DMS79 (cell line): ENCODE measurements at regions not wholly inside any gene's neighbourhood (a gene's known extent, or its start where the extent isn't known, plus 50 kb on each side); places are given as distances from the start of the nearest gene placed in this dataset.
"Not testable (repeated sequence)": the region's sequence is repeated elsewhere in the genome, so short reads cannot be mapped to it uniquely, and the experiment has no call there.

Experiments
- DNase-seq: peaks from one replicate; lab custom pipeline; 2025; lab: John Stamatoyannopoulos, UW

DNA sequence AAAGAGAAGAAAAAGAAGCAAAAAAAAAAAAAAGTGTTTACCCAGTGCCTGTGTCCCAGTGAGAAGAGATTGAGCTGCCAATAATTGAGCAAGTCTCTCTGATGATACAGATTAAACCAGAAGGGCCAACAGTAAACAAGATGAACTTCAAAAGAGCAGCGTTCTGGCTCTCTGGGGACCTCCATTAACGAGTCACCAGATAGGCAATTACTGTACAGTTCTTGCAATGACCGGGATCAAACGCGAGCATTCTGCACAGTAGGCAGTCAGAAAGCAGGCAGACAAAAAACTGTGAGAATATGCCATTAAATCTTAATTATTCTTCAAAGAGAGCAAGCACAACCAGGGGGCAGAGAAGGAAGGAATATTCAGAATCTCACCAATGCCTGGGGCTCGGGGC lies 626.1 kb downstream of the TMEM114 start:
- DNase-seq: no peak

DNA sequence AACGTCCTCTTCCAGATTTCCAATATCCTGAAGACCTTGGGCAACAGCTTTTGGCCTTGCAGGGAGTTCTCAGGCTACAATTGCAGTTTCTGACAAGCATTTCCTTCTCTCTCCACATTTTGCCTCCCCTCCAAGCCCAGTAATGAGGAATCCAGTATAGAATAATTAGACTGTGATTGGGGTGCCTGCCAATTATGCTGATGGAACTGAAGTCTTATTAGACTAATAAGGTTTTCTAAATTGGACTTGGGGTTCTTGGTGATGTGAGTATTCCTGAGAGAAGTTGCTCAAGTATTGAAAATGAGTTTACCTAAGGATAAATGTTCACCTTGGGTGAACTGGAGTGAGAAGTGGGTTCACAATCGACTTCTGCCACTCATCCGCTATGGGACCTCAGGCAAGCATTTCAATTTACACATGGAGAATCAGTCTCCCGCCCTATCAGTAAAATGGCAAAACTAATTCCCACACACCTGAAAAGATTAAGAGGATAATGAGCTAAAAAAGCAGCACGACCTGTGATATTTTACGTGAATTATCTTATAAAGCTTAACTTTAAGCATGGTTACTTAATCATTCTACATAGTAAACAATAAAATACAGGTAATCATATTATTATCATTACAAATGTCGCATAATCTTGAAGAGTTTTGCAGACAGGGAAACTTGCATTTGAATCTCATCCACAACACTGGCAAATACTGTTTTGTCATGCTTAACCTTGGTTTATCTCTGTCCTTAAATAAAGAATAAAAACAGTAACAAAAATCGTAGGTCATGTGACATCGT lies 628.0 kb downstream of the TMEM114 start:
- no peak for DNase-seq

DNA sequence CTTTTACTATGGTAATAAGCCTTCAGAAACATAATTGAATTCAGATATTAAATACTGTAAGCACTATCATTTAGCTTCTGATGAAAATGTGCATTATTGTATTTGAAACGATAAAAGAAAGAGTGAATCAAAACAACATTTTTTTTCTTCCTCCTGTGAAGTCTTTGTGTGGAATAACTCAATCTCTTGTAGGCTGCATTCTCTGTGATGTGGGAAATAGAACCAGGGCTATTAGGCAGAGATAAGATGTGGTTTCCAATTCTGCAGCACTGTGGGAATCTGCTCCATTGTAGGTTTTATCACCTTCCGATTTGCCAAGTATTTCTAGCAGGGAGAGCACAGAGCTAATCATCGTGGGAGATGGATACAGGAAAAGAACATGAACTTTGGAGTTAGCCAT lies 624.5 kb downstream of the RBFOX1 start:
- no peak for DNase-seq

DNA sequence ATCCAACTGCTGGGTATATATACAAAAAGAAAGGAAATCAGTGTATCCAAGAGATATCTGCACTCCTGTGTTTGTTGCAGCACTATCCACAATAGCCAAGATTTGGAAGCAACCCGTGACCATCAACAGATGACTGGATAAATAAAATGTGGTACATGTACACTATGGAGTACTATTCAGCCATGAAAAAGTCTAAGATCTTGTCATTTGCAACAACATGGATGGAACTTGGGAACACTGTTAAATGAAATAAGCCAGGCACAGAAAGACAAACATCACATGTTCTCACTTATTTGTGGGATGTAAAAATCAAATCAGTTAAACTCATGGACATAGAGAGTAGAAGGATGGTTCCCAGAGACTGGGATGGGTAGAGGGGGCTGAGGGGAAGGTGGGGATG lies 620.7 kb downstream of the RBFOX1 start:
- DNase-seq: no peak

DNA sequence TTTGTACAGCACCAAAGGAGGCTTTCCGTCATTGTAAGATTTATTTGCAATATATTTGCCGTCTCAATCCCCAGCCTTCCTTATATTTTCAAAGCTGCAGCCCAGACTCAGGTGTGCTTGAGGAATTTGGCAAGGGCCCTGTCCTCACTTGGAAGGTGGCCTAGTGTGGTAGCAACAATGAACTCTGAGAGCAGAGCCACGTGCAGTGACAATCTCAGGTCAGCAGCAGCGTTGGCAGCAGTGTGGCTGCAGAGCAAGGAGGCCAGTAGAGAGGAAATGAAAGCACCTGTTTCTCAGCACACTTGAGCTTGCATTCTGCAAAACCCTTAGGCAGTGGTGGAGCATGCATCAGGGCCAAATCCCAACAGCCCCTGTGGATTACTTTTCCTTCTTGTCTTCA lies 613.5 kb downstream of the RBFOX1 start:
- no peak for DNase-seq

DNA sequence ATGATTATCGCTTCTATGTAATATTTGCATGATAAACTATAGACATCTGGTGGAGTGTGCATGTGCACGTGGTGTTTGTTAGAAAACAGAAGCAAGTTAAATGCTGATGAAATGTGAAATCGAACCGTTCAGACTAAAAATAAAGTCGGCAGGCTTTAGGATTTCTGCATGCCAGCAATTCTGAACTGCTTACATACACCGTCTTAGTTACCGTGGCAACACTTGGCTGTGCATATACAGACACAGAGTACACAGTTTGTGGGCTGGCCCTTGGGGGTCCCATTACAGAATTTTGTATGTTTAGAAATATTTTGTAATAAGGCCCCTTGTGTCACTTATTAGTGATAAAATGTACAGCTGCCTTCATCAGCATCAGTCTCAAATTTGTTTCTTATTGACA lies 605.5 kb downstream of the RBFOX1 start:
- no peak for DNase-seq

DNA sequence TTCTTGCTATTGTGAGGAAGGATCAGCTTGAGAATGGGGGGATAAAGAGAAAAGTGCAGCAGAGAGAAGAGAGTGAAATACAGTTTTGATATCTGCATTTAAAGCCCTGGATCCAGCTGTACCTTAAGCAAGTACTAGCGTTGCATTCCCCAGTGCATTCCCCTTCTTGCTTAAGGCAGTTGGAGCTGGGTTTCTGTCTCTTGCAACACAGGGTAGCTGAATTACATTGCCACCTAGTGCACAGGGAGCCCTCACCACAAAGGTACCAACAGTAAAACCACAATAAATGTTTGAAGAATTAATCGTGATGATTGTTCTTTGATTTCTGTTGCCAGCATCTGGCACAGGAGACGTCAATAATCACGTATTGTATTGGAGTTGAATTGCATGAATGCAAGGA lies 588.7 kb downstream of the RBFOX1 start:
- no peak for DNase-seq

DNA sequence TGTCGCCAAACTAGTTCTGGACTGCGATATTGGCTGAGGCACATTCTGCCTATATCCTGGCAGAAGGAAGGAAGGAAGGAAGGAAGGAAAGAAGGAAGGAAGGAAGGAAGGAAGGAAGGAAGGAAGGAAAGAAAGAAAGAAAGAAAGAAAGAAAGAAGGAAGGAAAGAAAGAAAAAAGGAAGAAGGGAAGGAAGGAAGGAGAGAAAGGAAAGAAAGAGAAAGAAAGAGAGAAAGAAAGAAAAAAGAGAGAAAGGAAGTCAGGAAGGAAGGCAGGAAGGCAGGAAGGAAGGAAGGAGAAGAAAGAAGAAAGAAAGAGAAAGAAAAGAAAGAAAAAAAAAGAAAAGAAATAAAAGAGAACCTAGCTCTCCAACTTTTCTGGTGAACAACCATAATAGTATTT lies 587.1 kb downstream of the RBFOX1 start:
- no peak for DNase-seq

DNA sequence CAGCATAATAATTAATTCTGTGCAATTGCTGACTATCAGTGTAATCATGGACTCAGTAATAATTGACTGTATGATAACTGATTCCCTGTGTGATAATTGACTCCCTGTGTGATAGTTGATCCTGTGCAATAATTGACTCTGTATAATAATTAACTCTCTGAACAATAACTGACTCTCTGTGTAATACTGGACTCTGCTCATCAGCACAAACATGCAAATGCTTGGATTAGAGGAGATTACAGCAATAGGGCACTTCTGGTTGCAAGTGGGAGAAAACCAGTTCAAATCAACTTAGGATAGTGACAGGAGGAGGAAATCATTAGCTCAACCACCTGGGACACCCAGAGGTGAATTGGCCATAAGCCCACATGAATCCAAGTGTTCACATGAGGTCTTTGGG lies 582.1 kb downstream of the RBFOX1 start:
- no peak for DNase-seq

DNA sequence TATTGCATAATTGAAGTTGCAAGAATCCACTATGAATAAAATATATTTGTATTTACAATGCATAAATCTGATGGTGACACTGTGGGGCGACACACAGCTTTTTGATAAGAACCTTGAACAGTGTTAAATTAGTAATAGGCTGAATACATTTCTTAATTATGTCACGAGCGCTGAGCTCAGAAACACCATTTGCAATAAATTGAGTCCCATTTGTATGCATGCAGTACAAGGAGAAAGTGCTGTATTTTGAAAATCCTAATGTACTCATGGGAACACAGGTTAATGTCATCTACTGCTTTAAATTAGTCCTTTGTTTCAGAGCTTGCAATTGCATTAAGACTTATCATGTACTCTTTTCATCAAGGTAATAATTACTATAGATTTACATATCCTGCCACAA lies 579.5 kb downstream of the RBFOX1 start:
- no peak for DNase-seq

DNA sequence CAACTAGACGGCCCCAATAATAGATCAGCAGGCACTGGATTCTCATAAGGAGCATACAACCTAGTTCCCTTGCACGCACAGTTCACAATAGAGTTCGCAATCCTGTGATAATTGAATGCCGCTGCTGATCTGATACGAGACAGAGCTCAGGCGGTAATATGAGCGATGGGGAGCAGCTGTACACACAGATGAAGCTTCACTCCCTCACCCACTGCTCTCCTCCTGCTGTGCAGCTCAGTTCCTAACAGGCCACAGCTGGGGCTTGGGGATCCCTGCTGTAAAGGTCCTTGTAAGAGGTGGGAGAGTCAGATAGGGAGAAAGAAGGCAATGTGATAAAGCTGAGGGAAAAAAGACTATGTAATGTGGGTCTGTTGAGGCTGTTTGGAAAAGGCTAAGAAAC lies 577.5 kb downstream of the RBFOX1 start:
- no peak for DNase-seq

DNA sequence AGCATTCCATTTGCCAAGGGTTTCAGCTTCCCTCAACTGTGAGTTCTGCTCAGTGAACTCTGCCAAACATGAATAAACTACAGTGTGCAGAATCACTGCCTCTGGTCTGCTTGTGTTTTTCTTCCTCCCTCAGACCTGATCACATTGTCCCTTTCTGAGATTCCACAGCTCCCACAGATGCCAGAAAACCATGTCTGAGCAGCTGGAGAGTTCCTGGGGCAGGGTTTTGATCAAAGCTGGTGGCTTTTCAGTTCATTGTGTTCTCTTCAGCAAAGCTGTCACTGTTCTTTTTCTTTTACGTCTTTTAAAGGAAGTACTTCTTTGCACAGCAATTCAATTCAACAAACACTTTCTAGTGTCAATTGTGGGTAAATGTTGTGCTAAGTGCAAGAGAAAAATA lies 555.8 kb downstream of the RBFOX1 start:
- DNase-seq: no peak

DNA sequence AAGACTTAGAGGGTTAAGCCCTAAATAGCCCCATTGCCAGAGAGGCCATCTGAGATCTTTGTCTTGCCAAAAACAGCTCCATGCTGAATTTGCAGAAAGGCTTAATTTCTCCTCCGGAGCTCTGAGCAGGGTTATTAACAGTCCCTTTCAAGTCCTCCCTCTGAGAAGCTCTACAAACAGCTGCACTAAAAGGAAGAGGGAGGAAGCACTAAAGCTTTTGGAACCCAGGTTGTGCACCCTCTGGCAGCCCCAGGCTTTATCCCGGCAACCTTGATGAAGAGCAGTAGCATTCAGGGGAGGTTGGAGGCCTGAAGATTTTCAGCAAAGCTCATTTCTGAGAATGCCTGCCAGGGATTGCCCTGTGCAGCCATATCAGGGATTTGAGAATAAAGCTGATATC lies 554.7 kb downstream of the RBFOX1 start:
- no peak for DNase-seq

DNA sequence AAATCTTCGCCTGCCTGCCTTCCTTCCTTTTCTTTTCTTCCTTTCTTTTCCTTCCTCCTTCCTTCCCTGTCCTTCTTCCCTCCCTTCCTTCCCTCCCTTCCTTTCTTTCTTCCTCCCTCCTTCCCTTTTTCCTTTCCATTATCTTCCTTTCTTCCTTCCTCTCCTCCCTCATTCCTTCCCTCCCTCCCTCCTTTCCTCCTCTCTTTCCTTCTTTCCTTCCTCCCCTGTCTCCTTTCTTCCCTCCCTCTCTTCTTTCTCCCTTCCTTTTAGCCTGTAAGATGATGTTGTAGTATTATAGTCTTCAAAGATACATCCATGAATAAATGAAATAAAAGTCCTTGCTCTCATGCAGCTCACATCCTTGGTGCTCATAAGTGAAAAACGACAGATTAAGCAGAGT lies 539.3 kb downstream of the RBFOX1 start:
- no peak for DNase-seq

DNA sequence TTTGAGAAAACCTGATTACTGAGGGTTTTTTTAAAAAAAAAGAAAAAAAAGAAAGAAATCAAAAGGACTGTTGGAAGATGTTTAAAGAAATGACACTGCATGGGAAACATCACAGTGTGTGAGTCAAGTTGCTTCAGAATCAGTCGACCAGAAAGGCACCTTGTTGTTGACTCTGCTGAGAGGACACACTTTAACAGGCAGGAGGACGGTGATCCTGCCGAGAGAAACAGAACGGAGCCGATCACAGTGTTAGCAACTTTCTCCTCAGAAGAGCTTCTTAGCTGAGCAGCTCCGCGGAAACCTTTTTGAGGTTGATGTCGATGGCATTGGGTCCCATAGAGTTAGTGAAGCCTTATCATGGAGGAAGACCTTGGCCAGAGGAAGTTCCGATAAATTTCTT lies 538.7 kb downstream of the RBFOX1 start:
- no peak for DNase-seq

DNA sequence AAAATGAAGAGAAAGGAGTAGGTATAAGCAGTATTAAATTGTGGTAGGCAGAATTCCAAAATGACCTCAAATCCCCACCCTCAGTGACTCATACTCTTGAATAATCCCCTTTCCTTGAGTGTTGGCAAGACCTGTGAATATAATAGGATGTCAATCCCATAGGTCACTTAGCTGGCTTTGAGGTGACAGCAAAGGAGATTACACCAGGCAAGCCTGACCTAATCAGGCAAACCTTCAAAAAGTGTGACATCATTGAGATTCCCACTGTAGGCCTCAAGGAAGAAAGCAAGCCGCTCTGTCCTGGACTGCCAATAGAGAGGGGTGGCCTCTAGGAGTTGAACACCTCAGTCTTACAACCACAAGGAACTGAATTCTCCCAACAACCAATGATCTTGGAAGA lies 535.2 kb downstream of the RBFOX1 start:
- DNase-seq: no peak

DNA sequence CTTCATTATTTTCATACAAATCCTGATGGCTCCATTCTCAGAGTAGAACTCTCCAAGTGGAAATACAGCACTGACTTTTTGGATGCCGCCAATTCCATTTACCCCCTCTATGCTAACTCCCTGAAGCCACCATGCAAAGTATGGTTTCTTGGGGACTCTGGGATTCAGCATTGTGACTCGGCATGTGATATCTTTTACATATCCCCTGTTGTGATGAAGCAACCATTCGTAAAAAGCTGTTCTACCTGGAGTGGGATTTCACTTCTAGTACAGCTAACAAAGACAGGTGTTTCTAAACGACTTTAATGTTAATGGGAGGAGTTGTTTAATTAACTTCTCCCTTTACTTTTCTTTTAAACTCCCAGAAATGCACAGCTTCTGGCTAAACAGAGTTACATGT lies 533.5 kb downstream of the RBFOX1 start:
- no peak for DNase-seq

DNA sequence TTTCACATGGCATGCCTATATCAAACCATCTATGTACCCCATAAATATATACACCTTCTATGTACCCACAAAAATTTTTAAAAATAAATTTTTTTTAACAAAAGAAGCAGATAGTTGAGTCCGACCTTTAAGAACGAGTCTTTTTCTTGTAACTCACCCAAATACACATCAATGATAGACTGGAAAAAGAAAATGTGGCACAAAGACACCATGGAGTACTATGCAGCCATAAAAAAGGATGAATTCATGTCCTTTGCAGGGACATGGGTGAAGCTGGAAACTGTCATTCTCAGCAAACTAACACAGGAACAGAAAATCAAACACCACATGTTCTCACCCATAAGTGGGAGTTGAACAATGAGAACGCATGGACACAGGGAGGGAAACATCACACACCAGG lies 532.7 kb downstream of the RBFOX1 start:
- DNase-seq: not testable (repeated sequence)

DNA sequence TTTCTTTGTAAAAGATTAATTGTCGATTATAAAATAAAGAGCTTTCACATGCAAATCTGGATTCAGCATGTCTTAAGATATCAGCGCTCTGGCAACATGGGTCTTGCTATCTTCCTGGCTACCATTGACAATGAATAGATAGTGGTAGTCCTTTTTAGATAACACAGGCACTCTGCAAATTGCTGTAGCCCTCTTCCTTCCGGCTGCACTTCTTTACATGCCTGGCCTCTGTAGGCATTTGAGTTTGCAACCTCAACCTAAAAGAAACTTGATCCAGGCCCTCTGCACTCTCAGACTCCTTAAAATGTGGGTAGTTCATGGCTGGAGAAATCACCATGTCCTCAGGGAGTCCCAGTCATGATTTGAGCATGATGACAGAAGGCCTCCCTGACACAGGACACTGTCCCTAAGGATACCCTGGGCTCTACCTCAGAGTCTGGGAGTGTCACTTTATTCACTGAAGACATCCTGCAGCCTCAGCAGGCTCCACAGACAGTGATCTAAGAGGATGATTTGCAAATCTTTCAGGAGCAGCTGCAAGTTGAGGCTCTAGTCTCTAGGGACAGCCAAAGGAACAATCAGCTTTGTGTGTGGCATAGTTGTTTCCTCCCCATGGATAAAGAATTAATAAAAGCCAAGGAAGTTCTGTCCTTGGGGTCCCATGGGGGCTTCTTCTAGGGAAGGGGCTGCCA lies 529.4 kb downstream of the RBFOX1 start:
- DNase-seq: no peak

DNA sequence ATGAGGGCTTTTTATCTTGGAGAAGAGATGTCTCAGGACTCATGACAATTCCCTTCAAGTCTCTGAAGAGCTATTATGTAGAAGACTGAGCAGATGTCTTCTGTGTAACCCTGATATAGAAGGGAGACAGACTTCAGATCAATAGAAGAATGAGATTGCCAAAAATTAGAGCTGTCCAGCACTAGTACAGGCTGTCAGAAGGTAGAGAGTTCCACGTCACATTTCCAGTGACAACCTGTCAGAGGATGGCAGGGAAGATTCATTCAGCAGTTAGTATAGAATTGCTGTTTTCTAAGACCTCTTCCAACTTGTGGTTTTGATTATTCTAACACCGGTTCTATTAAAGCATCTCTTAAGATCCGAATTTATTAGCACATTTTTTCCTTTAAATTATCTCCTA lies 520.6 kb downstream of the RBFOX1 start:
- DNase-seq: no peak

DNA sequence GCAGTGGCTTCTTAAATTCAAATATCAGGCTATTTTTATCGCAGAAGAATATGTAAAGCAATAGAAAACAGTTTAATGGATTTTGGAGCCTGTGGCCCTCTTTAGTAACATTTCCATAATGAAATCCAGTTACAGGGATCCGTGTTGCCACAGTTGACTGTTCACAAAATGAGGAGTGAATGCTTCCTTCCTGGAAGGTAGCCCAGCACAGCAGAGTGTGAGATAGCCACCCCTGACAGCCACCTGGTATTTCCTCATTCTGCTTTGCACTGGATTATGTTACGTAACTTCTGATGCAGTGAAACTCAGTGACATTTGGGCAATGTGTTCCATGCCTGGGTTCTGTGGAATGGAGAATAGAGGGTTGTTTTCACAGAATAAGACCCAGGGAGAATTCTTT lies 517.2 kb downstream of the RBFOX1 start:
- no peak for DNase-seq

DNA sequence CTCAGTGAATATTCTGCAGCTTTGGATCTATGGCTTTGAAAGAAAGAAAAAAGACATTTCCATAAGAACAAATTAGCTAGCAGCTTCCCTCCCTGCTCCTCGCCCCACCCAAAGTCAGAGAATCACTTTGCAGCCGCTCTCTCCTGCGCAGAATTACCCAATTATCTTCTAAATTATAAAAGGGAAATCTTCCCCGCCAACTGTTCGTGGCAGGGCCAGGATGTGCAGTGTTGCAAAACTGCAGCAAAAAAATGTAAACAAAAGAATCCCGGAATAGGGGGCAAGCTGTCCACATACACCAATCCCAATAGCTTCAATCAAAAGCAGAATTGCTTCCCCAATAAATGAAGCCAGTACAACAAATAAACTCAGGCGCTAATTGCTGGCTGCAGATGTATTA lies 510.6 kb downstream of the RBFOX1 start:
- DNase-seq: no peak

DNA sequence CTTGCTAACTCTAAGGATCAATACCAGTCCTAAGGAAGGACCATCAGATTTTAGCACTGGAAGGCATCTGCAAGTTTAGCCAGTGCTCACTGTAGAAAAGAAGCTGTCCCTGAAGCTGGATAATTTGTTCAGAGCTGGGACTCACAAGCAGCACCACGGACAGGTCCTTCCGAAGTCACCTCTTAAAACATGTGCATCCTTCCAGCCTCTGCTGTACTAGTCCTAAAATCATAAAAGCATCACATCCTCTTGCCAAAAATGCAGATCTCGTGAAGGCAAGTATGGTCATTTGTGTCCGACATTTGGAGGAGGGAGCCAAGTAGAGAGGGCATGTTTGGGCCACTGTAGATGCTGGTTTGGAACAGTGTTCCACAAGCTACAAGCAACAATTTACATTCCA lies 506.9 kb downstream of the RBFOX1 start:
- no peak for DNase-seq
